ENCODE measurements at regions not wholly inside any gene's neighbourhood (a gene's known extent, or its start where the extent isn't known, plus 50 kb on each side); places are given as distances from the start of the nearest gene placed in this dataset.

- peaks cover 0 to 13% (median 0%) of the 10 kb centered on the region in 10 experiments; a peak in 5 of 20 replicates for H3K4me1 ChIP-seq
- H3K4me2 ChIP-seq: peak overlapping the region in 3 of 11 experiments; percentile 2 to 36 (median 15); a peak in 4 of 22 replicates
- H3K36me3 ChIP-seq: no peaks in the 10 kb centered on the region
- H3K27me3 ChIP-seq: no peaks in the 10 kb centered on the region
- no peak overlapping the region for H3K9ac ChIP-seq
- TF ChIP-seq Cebpa-rat (IDR thresholded peaks at IDR 0.05): no peak
- no peak overlapping the region for H3K4me3 ChIP-seq
- no peak overlapping the region for H3K27ac ChIP-seq
- H4K20me1 ChIP-seq: no peaks in the 10 kb centered on the region
- no peaks in the 10 kb centered on the region for H3K9me3 ChIP-seq (replicated peaks in 1 of 11)
Observed at GRCh38 chr5:84605241-84605640, 220.6 kb upstream of the EDIL3 start.

- H3K9me3 ChIP-seq (replicated peaks in 1 of 11): no peaks in the 10 kb centered on the region
- no peak for TF ChIP-seq Cebpa-rat (IDR thresholded peaks at IDR 0.05)
- H3K4me3 ChIP-seq: no peak overlapping the region
- H3K4me1 ChIP-seq: peaks cover 0 to 13% (median 0%) of the 10 kb centered on the region in 10 experiments; a peak in 5 of 20 replicates
- H3K27me3 ChIP-seq: no peaks in the 10 kb centered on the region
- H3K9ac ChIP-seq: no peak overlapping the region
- H4K20me1 ChIP-seq: no peaks in the 10 kb centered on the region
- no peaks in the 10 kb centered on the region for H3K36me3 ChIP-seq
- no peak overlapping the region for H3K27ac ChIP-seq
- H3K4me2 ChIP-seq: no peak overlapping the region
Observed at GRCh38 chr5:84603568-84604185, 219.0 kb upstream of the EDIL3 start.

GRCh38 chr5:84602371-84602771, 217.7 kb upstream of the EDIL3 start:
- Histone ChIP-seq H3K36me3 (no peaks in the 10 kb centered on the region), H3K4me3 (no peak overlapping the region), H3K9me3 (replicated peaks in 1 of 11) (no peaks in the 10 kb centered on the region), H3K9ac (no peak overlapping the region), H3K4me2 (no peak overlapping the region), H3K27me3 (no peaks in the 10 kb centered on the region), H4K20me1 (no peaks in the 10 kb centered on the region), H3K4me1 (peaks cover 0 to 13% (median 0%) of the 10 kb centered on the region in 10 experiments; a peak in 5 of 20 replicates), H3K27ac (no peak overlapping the region)
- TF ChIP-seq Cebpa-rat (IDR thresholded peaks at IDR 0.05): no peak

- Histone ChIP-seq H3K4me2 (no peak overlapping the region), H3K9ac (no peak overlapping the region), H3K9me3 (replicated peaks in 1 of 11) (no peaks in the 10 kb centered on the region), H3K27me3 (no peaks in the 10 kb centered on the region), H3K27ac (no peak overlapping the region), H3K36me3 (no peaks in the 10 kb centered on the region), H3K4me1 (peaks cover 0 to 5% (median 0%) of the 10 kb centered on the region in 10 experiments; a peak in 5 of 20 replicates), H3K4me3 (no peak overlapping the region), H4K20me1 (no peaks in the 10 kb centered on the region)
- no peak for TF ChIP-seq Cebpa-rat (IDR thresholded peaks at IDR 0.05)
Observed at GRCh38 chr5:84599964-84600363, 215.3 kb upstream of the EDIL3 start.

GRCh38 chr5:84597904-84598303, 213.2 kb upstream of the EDIL3 start:
- H3K27ac ChIP-seq: no peak overlapping the region
- no peaks in the 10 kb centered on the region for H3K4me1 ChIP-seq
- H3K27me3 ChIP-seq: no peaks in the 10 kb centered on the region
- no peaks in the 10 kb centered on the region for H3K36me3 ChIP-seq
- H3K9ac ChIP-seq: no peak overlapping the region
- H3K4me3 ChIP-seq: no peak overlapping the region
- no peak overlapping the region for H3K4me2 ChIP-seq
- H4K20me1 ChIP-seq: no peaks in the 10 kb centered on the region
- H3K9me3 ChIP-seq (replicated peaks in 1 of 11): no peaks in the 10 kb centered on the region
- TF ChIP-seq Cebpa-rat (IDR thresholded peaks at IDR 0.05): no peak

GRCh38 chr5:84590629-84591028, 205.9 kb upstream of the EDIL3 start:
- H3K9ac ChIP-seq: no peak overlapping the region
- no peak overlapping the region for H3K27ac ChIP-seq
- no peaks in the 10 kb centered on the region for H4K20me1 ChIP-seq
- no peaks in the 10 kb centered on the region for H3K27me3 ChIP-seq
- no peak overlapping the region for H3K4me2 ChIP-seq
- TF ChIP-seq Cebpa-rat (IDR thresholded peaks at IDR 0.05): no peak
- no peaks in the 10 kb centered on the region for H3K4me1 ChIP-seq
- H3K36me3 ChIP-seq: no peaks in the 10 kb centered on the region
- H3K4me3 ChIP-seq: no peak overlapping the region
- H3K9me3 ChIP-seq (replicated peaks in 1 of 11): no peaks in the 10 kb centered on the region

GRCh38 chr5:84589926-84590325, 205.2 kb upstream of the EDIL3 start:
- Histone ChIP-seq H3K9ac (no peak overlapping the region), H3K4me2 (no peak overlapping the region), H3K36me3 (no peaks in the 10 kb centered on the region), H3K27me3 (no peaks in the 10 kb centered on the region), H3K4me1 (no peaks in the 10 kb centered on the region), H3K4me3 (no peak overlapping the region), H3K9me3 (replicated peaks in 1 of 11) (no peaks in the 10 kb centered on the region), H4K20me1 (no peaks in the 10 kb centered on the region), H3K27ac (no peak overlapping the region)
- TF ChIP-seq Cebpa-rat (IDR thresholded peaks at IDR 0.05): no peak

GRCh38 chr5:84585218-84585617, 200.5 kb upstream of the EDIL3 start:
- Histone ChIP-seq H3K36me3 (no peaks in the 10 kb centered on the region), H3K4me3 (no peak overlapping the region), H3K9me3 (replicated peaks in 1 of 11) (peaks cover 0 to 7% (median 0%) of the 10 kb centered on the region in 11 experiments; a peak in 5 of 22 replicates), H3K4me2 (no peak overlapping the region), H3K4me1 (no peaks in the 10 kb centered on the region), H4K20me1 (no peaks in the 10 kb centered on the region), H3K9ac (no peak overlapping the region), H3K27ac (no peak overlapping the region), H3K27me3 (no peaks in the 10 kb centered on the region)
- no peak for TF ChIP-seq Cebpa-rat (IDR thresholded peaks at IDR 0.05)

- H4K20me1 ChIP-seq: no peaks in the 10 kb centered on the region
- H3K36me3 ChIP-seq: no peaks in the 10 kb centered on the region
- no peaks in the 10 kb centered on the region for H3K27me3 ChIP-seq
- no peak for TF ChIP-seq Cebpa-rat (IDR thresholded peaks at IDR 0.05)
- H3K9ac ChIP-seq: no peak overlapping the region
- H3K4me2 ChIP-seq: no peak overlapping the region
- H3K27ac ChIP-seq: no peak overlapping the region
- H3K9me3 ChIP-seq (replicated peaks in 1 of 11): peaks cover 0 to 2% (median 0%) of the 10 kb centered on the region in 11 experiments; a peak in 4 of 22 replicates
- H3K4me1 ChIP-seq: no peaks in the 10 kb centered on the region
- H3K4me3 ChIP-seq: no peak overlapping the region
Observed at GRCh38 chr5:84578226-84578625, 193.5 kb upstream of the EDIL3 start.

GRCh38 chr5:84573017-84573712, 188.5 kb upstream of the EDIL3 start:
- H3K27me3 ChIP-seq: no peaks in the 10 kb centered on the region
- no peaks in the 10 kb centered on the region for H3K9me3 ChIP-seq (replicated peaks in 1 of 11)

More at GRCh38 chr5:84573017-84573712, 188.5 kb upstream of the EDIL3 start:
- H4K20me1 ChIP-seq: no peaks in the 10 kb centered on the region
- TF ChIP-seq Cebpa-rat (IDR thresholded peaks at IDR 0.05): no peak
- H3K9ac ChIP-seq: no peak overlapping the region
- H3K4me1 ChIP-seq: no peaks in the 10 kb centered on the region
- no peak overlapping the region for H3K27ac ChIP-seq
- no peak overlapping the region for H3K4me3 ChIP-seq
- H3K36me3 ChIP-seq: no peaks in the 10 kb centered on the region
- no peak overlapping the region for H3K4me2 ChIP-seq

Data from BLaER1 treated with 17β-estradiol and CSF1 and Interleukin-3, amounts not matched to agents 10 nM and 100 nM (cell line).